ENCODE measurements at regions not wholly inside any gene's neighbourhood (a gene's known extent, or its start where the extent isn't known, plus 50 kb on each side); places are given as distances from the start of the nearest gene placed in this dataset.

GRCh38 chr9:19564396-19565061 is 155.7 kb downstream of the ACER2 start:
- TF ChIP-seq CTCF (IDR thresholded peaks at IDR 0.05), result no peak
- DNase-seq (ENCODE audit: low spot score in 2 of 2), result no peak
- H3K4me1 ChIP-seq, result no peaks in the 10 kb centered on the region

GRCh38 chr9:19555214-19555613 is 146.4 kb downstream of the ACER2 start:
- intact Hi-C loops (cut with DNase I), result no loop called here

More at GRCh38 chr9:19564396-19565061, 155.7 kb downstream of the ACER2 start:
- Histone ChIP-seq H3K27me3 (no peaks in the 10 kb centered on the region), H3K4me3 (no peak overlapping the region), H3K36me3 (no peaks in the 10 kb centered on the region), H3K9me3 (no peaks in the 10 kb centered on the region), H3K27ac (no peak overlapping the region)
- intact Hi-C loops (cut with DNase I), result no loop called here

GRCh38 chr9:19554529-19554928 is 145.7 kb downstream of the ACER2 start:
- Histone ChIP-seq H3K4me1 (no peaks in the 10 kb centered on the region), H3K27me3 (no peaks in the 10 kb centered on the region), H3K9me3 (no peaks in the 10 kb centered on the region), H3K27ac (no peak overlapping the region), H3K36me3 (no peaks in the 10 kb centered on the region), H3K4me3 (no peak overlapping the region)
- intact Hi-C loops (cut with DNase I), result no loop called here
- no peak for DNase-seq (ENCODE audit: low spot score in 2 of 2)
- no peak for TF ChIP-seq CTCF (IDR thresholded peaks at IDR 0.05)

More at GRCh38 chr9:19555214-19555613, 146.4 kb downstream of the ACER2 start:
- H3K36me3 ChIP-seq, result no peaks in the 10 kb centered on the region
- H3K9me3 ChIP-seq, result no peaks in the 10 kb centered on the region
- no peak for TF ChIP-seq CTCF (IDR thresholded peaks at IDR 0.05)
- no peak overlapping the region for H3K4me3 ChIP-seq
- no peaks in the 10 kb centered on the region for H3K27me3 ChIP-seq
- H3K4me1 ChIP-seq, result no peaks in the 10 kb centered on the region
- no peak for DNase-seq (ENCODE audit: low spot score in 2 of 2)
- no peak overlapping the region for H3K27ac ChIP-seq

- no peak for DNase-seq (ENCODE audit: low spot score in 2 of 2)
- Histone ChIP-seq H3K27me3 (no peaks in the 10 kb centered on the region), H3K36me3 (no peaks in the 10 kb centered on the region), H3K4me1 (no peaks in the 10 kb centered on the region), H3K27ac (no peak overlapping the region), H3K4me3 (no peak overlapping the region), H3K9me3 (no peaks in the 10 kb centered on the region)
- intact Hi-C loops (cut with DNase I), result no loop called here
- no peak for TF ChIP-seq CTCF (IDR thresholded peaks at IDR 0.05)
Observed at GRCh38 chr9:19553441-19553840, 144.6 kb downstream of the ACER2 start.

GRCh38 chr9:19552282-19553105 is 143.7 kb downstream of the ACER2 start:
- intact Hi-C loops (cut with DNase I), result no loop called here
- no peak overlapping the region for H3K27ac ChIP-seq
- H3K9me3 ChIP-seq, result no peaks in the 10 kb centered on the region
- no peak overlapping the region for H3K4me3 ChIP-seq
- no peaks in the 10 kb centered on the region for H3K4me1 ChIP-seq
- H3K36me3 ChIP-seq, result no peaks in the 10 kb centered on the region
- TF ChIP-seq CTCF (IDR thresholded peaks at IDR 0.05), result no peak
- DNase-seq (ENCODE audit: low spot score in 2 of 2), result no peak
- H3K27me3 ChIP-seq, result no peaks in the 10 kb centered on the region
